Mesenchymal stem cell (in vitro differentiated cells and primary cell): ENCODE measurements at regions not wholly inside any gene's neighbourhood (a gene's known extent, or its start where the extent isn't known, plus 50 kb on each side); places are given as distances from the start of the nearest gene placed in this dataset.

Experiments used
- DNase-seq: peaks from one replicate; pipeline ENCODE4 v3.0.0-alpha.2; 2013
- H2AFZ ChIP-seq: one replicate; pipeline ENCODE4 v1.6.1; 2013; ENCODE audit warnings: low read depth, mild to moderate bottlenecking, control low read depth, inconsistent platforms, low read length, moderate library complexity
- H2AK5ac ChIP-seq: 2 replicates; pipeline ENCODE4 v1.6.1; 2013; ENCODE audit warnings: low read length, moderate library complexity, mild to moderate bottlenecking, inconsistent platforms; ENCODE audit not compliant: severe bottlenecking
- H2BK120ac ChIP-seq: one replicate; pipeline ENCODE4 v1.6.1; 2013; ENCODE audit warnings: low read depth, mild to moderate bottlenecking, inconsistent platforms, low read length, moderate library complexity
- H2BK12ac ChIP-seq, 2 experiments: one replicate each; pipeline ENCODE4 v1.6.1; 2013; ENCODE audit warnings: inconsistent platforms in 2 of 2, low read length in 2 of 2, mild to moderate bottlenecking in 2 of 2, moderate library complexity in 2 of 2, control low read depth in 1 of 2
- H2BK15ac ChIP-seq: one replicate; pipeline ENCODE4 v1.6.1; 2013; ENCODE audit warnings: mild to moderate bottlenecking, low read depth, inconsistent platforms; ENCODE audit not compliant: poor library complexity, severe bottlenecking
- H2BK5ac ChIP-seq: 2 replicates; pipeline ENCODE4 v1.6.1; 2013; ENCODE audit warnings: low read depth, mild to moderate bottlenecking, low read length, control low read depth, inconsistent platforms; ENCODE audit not compliant: poor library complexity, severe bottlenecking
- H3K14ac ChIP-seq, 2 experiments: one replicate each; pipeline ENCODE4 v1.6.1; 2013; ENCODE audit warnings: inconsistent platforms in 2 of 2, low read length in 2 of 2, control low read depth in 1 of 2, mild to moderate bottlenecking in 1 of 2, moderate library complexity in 1 of 2
- H3K18ac ChIP-seq, 2 experiments: one replicate each; pipeline ENCODE4 v1.6.1; 2013; ENCODE audit warnings: inconsistent platforms in 2 of 2, low read length in 2 of 2, control low read depth in 1 of 2, low read depth in 1 of 2, mild to moderate bottlenecking in 1 of 2
- H3K23ac ChIP-seq, 2 experiments: one replicate each; pipeline ENCODE4 v1.6.1; 2013; ENCODE audit warnings: inconsistent platforms in 2 of 2, low read length in 2 of 2, mild to moderate bottlenecking in 2 of 2, moderate library complexity in 2 of 2, control low read depth in 1 of 2
- H3K27ac ChIP-seq: 2 replicates; pipeline ENCODE4 v1.5.1; 2013; ENCODE audit warnings: mild to moderate bottlenecking, moderate library complexity, low read length, control low read depth, inconsistent platforms; ENCODE audit not compliant: poor library complexity, severe bottlenecking
- H3K27me3 ChIP-seq, 2 experiments: 2 replicates each; pipeline versions ENCODE4 v1.6.1 to v1.7.0; 2013; ENCODE audit warnings: low read length in 2 of 2, mild to moderate bottlenecking in 2 of 2, moderate library complexity in 2 of 2, control low read depth in 1 of 2, inconsistent platforms in 1 of 2; ENCODE audit not compliant: control insufficient read depth in 1 of 2, insufficient read depth in 1 of 2
- H3K36me3 ChIP-seq, 2 experiments: 2 replicates each; pipeline versions ENCODE4 v1.6.1 to v1.7.0; 2013; ENCODE audit warnings: low read length in 2 of 2, control low read depth in 1 of 2, inconsistent platforms in 1 of 2, low read depth in 1 of 2, mild to moderate bottlenecking in 1 of 2; ENCODE audit not compliant: insufficient read depth in 2 of 2, control insufficient read depth in 1 of 2
- H3K4ac ChIP-seq, 2 experiments: one replicate each; pipeline ENCODE4 v1.6.1; 2013; ENCODE audit warnings: inconsistent platforms in 2 of 2, low read length in 2 of 2, mild to moderate bottlenecking in 2 of 2, moderate library complexity in 2 of 2, control low read depth in 1 of 2, low read depth in 1 of 2
- H3K4me1 ChIP-seq: 2 replicates; pipeline ENCODE4 v1.6.1; 2013; ENCODE audit warnings: low read depth, low read length, control low read depth; ENCODE audit not compliant: control insufficient read depth, insufficient read depth
- H3K4me2 ChIP-seq: 2 replicates; pipeline ENCODE4 v1.6.1; 2013; ENCODE audit warnings: low read length, mild to moderate bottlenecking, inconsistent platforms; ENCODE audit not compliant: poor library complexity, severe bottlenecking
- H3K4me3 ChIP-seq, 2 experiments: 2 replicates each; pipeline versions ENCODE4 v1.5.1 to v1.7.0; 2013; ENCODE audit warnings: low read length in 2 of 2, mild to moderate bottlenecking in 2 of 2, control low read depth in 1 of 2, low read depth in 1 of 2; ENCODE audit not compliant: insufficient read depth in 1 of 2
- H3K79me1 ChIP-seq: replicated peaks from 2 replicates; pipeline ENCODE4 v1.6.1; 2013; ENCODE audit warnings: mild to moderate bottlenecking, control low read depth, low read length, inconsistent platforms; ENCODE audit not compliant: poor library complexity, severe bottlenecking
- H3K9ac ChIP-seq: 2 replicates; pipeline ENCODE4 v1.7.0; 2013; ENCODE audit warnings: mild to moderate bottlenecking, low read length, moderate library complexity
- H3K9me3 ChIP-seq: 2 replicates; pipeline ENCODE4 v1.7.0; 2013; ENCODE audit warnings: mild to moderate bottlenecking, low read length; ENCODE audit not compliant: control insufficient read depth
- H4K8ac ChIP-seq: one replicate; pipeline ENCODE4 v1.6.1; 2013; ENCODE audit warnings: inconsistent platforms, mild to moderate bottlenecking, low read length, moderate library complexity
- H4K91ac ChIP-seq: one replicate; pipeline ENCODE4 v1.6.1; 2013; ENCODE audit warnings: mild to moderate bottlenecking, low read length, inconsistent platforms
- WGBS: methylation state at CpG from one replicate; pipeline ENCODE4 v1.1.7; 2013; ENCODE audit warnings: mixed read lengths; 5-methylcytosine and 5-hydroxymethylcytosine counted together

- Histone ChIP-seq H3K23ac (no peak overlapping the region), H3K4me3 (no peak overlapping the region)
Measured at GRCh38 chr10:56927701-56928100, 566.6 kb upstream of the ZWINT start.

DNA sequence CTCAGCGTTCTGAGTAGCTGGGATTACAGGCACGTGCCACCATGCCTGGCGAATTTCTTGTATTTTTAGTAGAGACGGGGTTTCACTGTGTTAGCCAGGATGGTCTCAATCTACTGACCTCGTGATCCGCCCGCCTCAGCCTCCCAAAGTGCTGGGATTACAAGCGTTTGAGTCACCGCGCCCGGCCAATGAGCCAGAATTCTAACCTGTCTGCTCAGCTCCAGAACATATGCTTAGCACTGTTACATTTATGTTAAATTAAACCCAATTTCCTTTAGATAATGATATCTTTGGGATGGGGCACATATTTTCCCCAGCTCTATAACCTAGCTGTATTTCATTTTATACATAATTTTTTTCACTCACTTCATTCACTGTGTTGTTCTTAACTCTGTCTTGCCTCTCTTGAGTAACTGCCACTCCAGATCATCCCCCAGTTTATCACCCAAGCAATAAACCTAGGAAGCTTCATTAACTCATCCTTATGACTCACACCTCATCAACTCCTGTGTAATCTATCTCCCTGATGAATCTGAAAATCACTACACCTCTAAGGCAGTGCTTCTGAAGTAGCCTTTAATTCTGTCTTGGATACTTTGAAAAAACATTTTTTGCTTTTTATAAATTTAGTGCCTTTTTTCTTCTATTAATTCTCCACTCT, 559.7 kb upstream of the ZWINT start:
- Histone ChIP-seq H3K36me3 (no peaks in the 10 kb centered on the region), H3K27ac (no peak overlapping the region), H3K14ac (no peak overlapping the region), H2BK15ac (no peak overlapping the region), H2BK120ac (no peak overlapping the region), H3K79me1 (no peaks in the 10 kb centered on the region), H4K8ac (no peak overlapping the region), H3K9ac (no peak overlapping the region), H2BK12ac (no peak overlapping the region), H4K91ac (no peak overlapping the region), H3K4ac (no peak overlapping the region), H3K18ac (no peak overlapping the region), H3K27me3 (no peaks in the 10 kb centered on the region), H3K4me2 (no peak overlapping the region), H3K4me1 (no peaks in the 10 kb centered on the region), H2AK5ac (no peak overlapping the region), H3K23ac (no peak overlapping the region), H3K4me3 (no peak overlapping the region), H2BK5ac (no peak overlapping the region), H2AFZ (no peak overlapping the region), H3K9me3 (peaks cover 27% of the 10 kb centered on the region)
- no peak for DNase-seq
- WGBS, result 81% methylated on average over 8 of the region's 11 CpGs

More at GRCh38 chr10:56927701-56928100, 566.6 kb upstream of the ZWINT start:
- Histone ChIP-seq H2AFZ (no peak overlapping the region), H3K36me3 (no peaks in the 10 kb centered on the region), H2AK5ac (no peak overlapping the region), H3K9ac (no peak overlapping the region), H2BK5ac (no peak overlapping the region), H3K14ac (no peak overlapping the region), H2BK120ac (no peak overlapping the region), H2BK12ac (no peak overlapping the region), H4K8ac (no peak overlapping the region), H3K27ac (no peak overlapping the region), H4K91ac (no peak overlapping the region), H3K4me1 (no peaks in the 10 kb centered on the region), H2BK15ac (no peak overlapping the region), H3K9me3 (peaks cover 28% of the 10 kb centered on the region), H3K27me3 (no peaks in the 10 kb centered on the region), H3K18ac (no peak overlapping the region), H3K79me1 (no peaks in the 10 kb centered on the region), H3K4me2 (no peak overlapping the region), H3K4ac (no peak overlapping the region)
- 91% methylated on average over 1 of the region's 2 CpGs for WGBS
- no peak for DNase-seq

DNA sequence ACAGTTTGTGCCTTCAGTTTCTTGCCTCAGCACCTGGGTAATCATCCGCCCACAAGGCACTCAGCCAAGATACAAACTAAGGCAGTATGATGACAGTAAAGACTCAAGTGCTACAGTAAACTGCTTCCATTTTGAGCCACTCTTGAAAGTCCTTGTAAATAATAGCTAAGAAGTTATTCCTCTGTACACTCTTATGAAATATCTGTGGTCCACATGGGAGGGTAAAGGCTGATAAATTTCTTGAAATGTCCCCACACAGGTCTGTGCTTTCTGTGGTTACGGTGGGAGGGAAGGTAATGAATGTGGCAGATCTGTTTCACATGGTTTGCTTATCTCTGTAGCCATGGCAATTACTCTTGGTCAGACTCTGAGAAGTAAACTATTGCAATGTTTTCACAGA, 551.0 kb upstream of the ZWINT start:
- peaks cover 8% of the 10 kb centered on the region for H3K9me3 ChIP-seq
- H2BK5ac ChIP-seq, result no peak overlapping the region
- no peak overlapping the region for H2AK5ac ChIP-seq
- no peak overlapping the region for H3K14ac ChIP-seq
- H3K4ac ChIP-seq, result no peak overlapping the region
- H3K4me2 ChIP-seq, result no peak overlapping the region
- no peak overlapping the region for H3K18ac ChIP-seq
- H3K36me3 ChIP-seq, result no peaks in the 10 kb centered on the region
- no peaks in the 10 kb centered on the region for H3K79me1 ChIP-seq
- H4K8ac ChIP-seq, result no peak overlapping the region
- WGBS, result 86% methylated on average over 2 of the region's 2 CpGs
- H3K23ac ChIP-seq, result no peak overlapping the region
- H2BK15ac ChIP-seq, result no peak overlapping the region
- no peak overlapping the region for H2BK12ac ChIP-seq
- H2BK120ac ChIP-seq, result no peak overlapping the region
- peak; percentile 13 for DNase-seq
- H4K91ac ChIP-seq, result no peak overlapping the region
- H3K4me1 ChIP-seq, result no peaks in the 10 kb centered on the region
- H2AFZ ChIP-seq, result no peak overlapping the region
- H3K9ac ChIP-seq, result no peak overlapping the region
- H3K27ac ChIP-seq, result no peak overlapping the region
- no peak overlapping the region for H3K4me3 ChIP-seq
- H3K27me3 ChIP-seq, result no peaks in the 10 kb centered on the region

GRCh38 chr10:56905051-56905450, 544.0 kb upstream of the ZWINT start:
- Histone ChIP-seq H3K9me3 (peaks cover 16% of the 10 kb centered on the region), H3K18ac (no peak overlapping the region), H3K4me3 (no peak overlapping the region), H3K4me1 (no peaks in the 10 kb centered on the region), H2BK12ac (no peak overlapping the region), H3K27ac (no peak overlapping the region), H4K8ac (no peak overlapping the region), H3K9ac (no peak overlapping the region), H3K23ac (no peak overlapping the region), H4K91ac (no peak overlapping the region), H2AFZ (no peak overlapping the region), H2BK5ac (no peak overlapping the region), H3K27me3 (no peaks in the 10 kb centered on the region), H2BK15ac (no peak overlapping the region), H2BK120ac (no peak overlapping the region), H3K79me1 (no peaks in the 10 kb centered on the region), H3K4me2 (no peak overlapping the region), H3K36me3 (no peaks in the 10 kb centered on the region), H3K4ac (no peak overlapping the region), H3K14ac (no peak overlapping the region), H2AK5ac (no peak overlapping the region)
- no peak for DNase-seq
